IPS-15b (cell line): ENCODE measurements at regions not wholly inside any gene's neighbourhood (a gene's known extent, or its start where the extent isn't known, plus 50 kb on each side); places are given as distances from the start of the nearest gene placed in this dataset.

Experiments
- H3K27me3 ChIP-seq: one replicate; pipeline ENCODE4 v1.6.1; 2013; ENCODE audit warnings: low read length; ENCODE audit not compliant: control insufficient read depth, insufficient read depth
- H3K36me3 ChIP-seq: one replicate; pipeline ENCODE4 v1.6.1; 2013; ENCODE audit warnings: low read length; ENCODE audit not compliant: control insufficient read depth, insufficient read depth
- H3K4me1 ChIP-seq: one replicate; pipeline ENCODE4 v1.6.1; 2013; ENCODE audit warnings: mild to moderate bottlenecking, low read length; ENCODE audit not compliant: control insufficient read depth, insufficient read depth
- H3K4me3 ChIP-seq: one replicate; pipeline ENCODE4 v1.5.1; 2013; ENCODE audit warnings: low read depth, low read length
- H3K9ac ChIP-seq: one replicate; pipeline ENCODE4 v1.6.1; 2013; ENCODE audit warnings: low read depth, mild to moderate bottlenecking, low read length
- H3K9me3 ChIP-seq: one replicate; pipeline ENCODE4 v1.6.1; 2013; ENCODE audit warnings: mild to moderate bottlenecking, low read length; ENCODE audit not compliant: control insufficient read depth, insufficient read depth

- H3K4me1 ChIP-seq: peaks cover 2% of the 10 kb centered on the region
- peaks cover 2% of the 10 kb centered on the region for H3K27me3 ChIP-seq
- no peaks in the 10 kb centered on the region for H3K9me3 ChIP-seq
- no peak overlapping the region for H3K4me3 ChIP-seq
- peaks cover 2% of the 10 kb centered on the region for H3K36me3 ChIP-seq
- no peak overlapping the region for H3K9ac ChIP-seq
Observed at GRCh38 chr22:48351376-48352085, 1476.1 kb downstream of the BRD1 start.

GRCh38 chr22:48350456-48350855 lies 1477.2 kb downstream of the BRD1 start:
- H3K36me3 ChIP-seq: peaks cover 2% of the 10 kb centered on the region
- no peak overlapping the region for H3K9ac ChIP-seq
- no peaks in the 10 kb centered on the region for H3K4me1 ChIP-seq
- no peaks in the 10 kb centered on the region for H3K9me3 ChIP-seq
- no peak overlapping the region for H3K4me3 ChIP-seq
- H3K27me3 ChIP-seq: peaks cover 3% of the 10 kb centered on the region

GRCh38 chr22:48348855-48349254 lies 1478.8 kb downstream of the BRD1 start:
- Histone ChIP-seq H3K9ac (no peak overlapping the region), H3K36me3 (no peaks in the 10 kb centered on the region), H3K9me3 (no peaks in the 10 kb centered on the region), H3K4me3 (no peak overlapping the region), H3K4me1 (no peaks in the 10 kb centered on the region), H3K27me3 (peaks cover 3% of the 10 kb centered on the region)

GRCh38 chr22:48347311-48347710 lies 1480.4 kb downstream of the BRD1 start:
- H3K4me1 ChIP-seq: peaks cover 2% of the 10 kb centered on the region
- H3K27me3 ChIP-seq: peaks cover 9% of the 10 kb centered on the region
- no peak overlapping the region for H3K4me3 ChIP-seq
- no peaks in the 10 kb centered on the region for H3K9me3 ChIP-seq
- H3K9ac ChIP-seq: no peak overlapping the region
- H3K36me3 ChIP-seq: no peaks in the 10 kb centered on the region

GRCh38 chr22:48346911-48347310 lies 1480.8 kb downstream of the BRD1 start:
- Histone ChIP-seq H3K9ac (no peak overlapping the region), H3K4me1 (peaks cover 2% of the 10 kb centered on the region), H3K9me3 (no peaks in the 10 kb centered on the region), H3K27me3 (peaks cover 10% of the 10 kb centered on the region), H3K36me3 (no peaks in the 10 kb centered on the region), H3K4me3 (no peak overlapping the region)

- H3K27me3 ChIP-seq: peaks cover 15% of the 10 kb centered on the region
- no peaks in the 10 kb centered on the region for H3K9me3 ChIP-seq
- H3K4me1 ChIP-seq: peaks cover 2% of the 10 kb centered on the region
Observed at GRCh38 chr22:48346311-48346710, 1481.4 kb downstream of the BRD1 start.

GRCh38 chr22:48345631-48346030 lies 1482.0 kb downstream of the BRD1 start:
- peaks cover 15% of the 10 kb centered on the region for H3K27me3 ChIP-seq
- H3K4me3 ChIP-seq: no peak overlapping the region
- peaks cover 4% of the 10 kb centered on the region for H3K4me1 ChIP-seq
- H3K36me3 ChIP-seq: no peaks in the 10 kb centered on the region
- H3K9ac ChIP-seq: no peak overlapping the region
- no peaks in the 10 kb centered on the region for H3K9me3 ChIP-seq

More at GRCh38 chr22:48346311-48346710, 1481.4 kb downstream of the BRD1 start:
- Histone ChIP-seq H3K9ac (no peak overlapping the region), H3K36me3 (no peaks in the 10 kb centered on the region), H3K4me3 (no peak overlapping the region)

- H3K9ac ChIP-seq: no peak overlapping the region
- H3K27me3 ChIP-seq: peaks cover 19% of the 10 kb centered on the region
- H3K4me1 ChIP-seq: peaks cover 6% of the 10 kb centered on the region
- no peak overlapping the region for H3K4me3 ChIP-seq
- H3K9me3 ChIP-seq: no peaks in the 10 kb centered on the region
- H3K36me3 ChIP-seq: no peaks in the 10 kb centered on the region
Observed at GRCh38 chr22:48343461-48343860, 1484.2 kb downstream of the BRD1 start.

GRCh38 chr22:48342732-48343131 lies 1484.9 kb downstream of the BRD1 start:
- H3K4me1 ChIP-seq: peaks cover 6% of the 10 kb centered on the region
- no peaks in the 10 kb centered on the region for H3K9me3 ChIP-seq

GRCh38 chr22:48342016-48342415 lies 1485.7 kb downstream of the BRD1 start:
- H3K27me3 ChIP-seq: peaks cover 19% of the 10 kb centered on the region
- no peaks in the 10 kb centered on the region for H3K9me3 ChIP-seq
- H3K4me1 ChIP-seq: peaks cover 6% of the 10 kb centered on the region
- no peak overlapping the region for H3K4me3 ChIP-seq
- H3K9ac ChIP-seq: no peak overlapping the region
- no peaks in the 10 kb centered on the region for H3K36me3 ChIP-seq

More at GRCh38 chr22:48342732-48343131, 1484.9 kb downstream of the BRD1 start:
- Histone ChIP-seq H3K36me3 (no peaks in the 10 kb centered on the region), H3K4me3 (no peak overlapping the region), H3K9ac (no peak overlapping the region), H3K27me3 (peaks cover 19% of the 10 kb centered on the region)

- Histone ChIP-seq H3K4me3 (no peak overlapping the region), H3K9ac (no peak overlapping the region), H3K4me1 (peaks cover 6% of the 10 kb centered on the region), H3K27me3 (peaks cover 15% of the 10 kb centered on the region), H3K36me3 (no peaks in the 10 kb centered on the region), H3K9me3 (no peaks in the 10 kb centered on the region)
Observed at GRCh38 chr22:48340727-48341709, 1486.7 kb downstream of the BRD1 start.
